A549 (cell line): ENCODE measurements at regions not wholly inside any gene's neighbourhood (a gene's known extent, or its start where the extent isn't known, plus 50 kb on each side); places are given as distances from the start of the nearest gene placed in this dataset.

Source experiments
- ATAC-seq, 2 experiments: fragments of 200-7000 bp in 1 of 2; fragments of >200 bp in 1 of 2; cut with Nextera tagmentation in 1 of 2; cut with Tn5 transposase in 1 of 2; 3 replicates each; pipeline versions ENCODE4 v1.8.0 to v1.9.1; 2018 to 2020; ENCODE audit warnings: mild to moderate bottlenecking in 1 of 2, moderate library complexity in 1 of 2
- CTCF ChIA-PET: fragments of 300-600 bp; sonication (Branson Sonifier 250); formaldehyde crosslinking; extraction: SDS; loops from one replicate; lab custom pipeline; 2021; ENCODE audit warnings: antibody characterized with exemption, inconsistent platforms; lab: Yijun Ruan, JAX
- POLR2A ChIA-PET: fragments of 350-600 bp; formaldehyde crosslinking; extraction: SDS; loops from one replicate; lab custom pipeline; 2021; ENCODE audit warnings: antibody characterized with exemption, inconsistent platforms; lab: Yijun Ruan, JAX
- DNase-seq, 2 experiments: peaks; one replicate each; pipeline versions ENCODE4 v3.0.0 to v3.0.0-alpha.2; 2011 to 2016; ENCODE audit warnings: low read depth in 1 of 2, low spot score in 1 of 2
- FAIRE-seq: peaks from 2 replicates; lab custom pipeline; 2011; peaks lifted over from hg19 to GRCh38; lab: Jason Lieb, UNC
- H3K27ac ChIP-seq, 2 experiments: fragments of >200 bp; sonication (Bioruptor Twin); formaldehyde crosslinking; 3 replicates each; pipeline ENCODE4 v1.5.1; 2016 to 2017
- H3K4me1 ChIP-seq: fragments of >200 bp; sonication (Bioruptor Twin); formaldehyde crosslinking; 3 replicates; pipeline ENCODE4 v1.6.1; 2016
- H3K4me2 ChIP-seq: fragments of >200 bp; sonication (Bioruptor Twin); formaldehyde crosslinking; 3 replicates; pipeline ENCODE4 v1.6.1; 2016
- H3K4me3 ChIP-seq: fragments of >200 bp; sonication (Bioruptor Twin); formaldehyde crosslinking; 3 replicates; pipeline ENCODE4 v1.5.1; 2016
- H3K9me3 ChIP-seq: fragments of >200 bp; sonication (Bioruptor Twin); formaldehyde crosslinking; 3 replicates; pipeline ENCODE4 v1.6.1; 2016
- CBX8 ChIP-seq: fragments of 200-600 bp; sonication (generic); IDR thresholded peaks from 2 replicates; pipeline ENCODE4 v1.6.1; 2016
- EHF ChIP-seq: fragments of 250-450 bp; sonication (Bioruptor Pico); IDR thresholded peaks from 2 replicates; pipeline ENCODE4 v1.5.0; 2020; ENCODE audit warnings: mild to moderate bottlenecking
- EHMT2 ChIP-seq: fragments of 200-600 bp; sonication (generic); IDR thresholded peaks from 2 replicates; pipeline ENCODE4 v1.6.1; 2016; ENCODE audit warnings: antibody characterized with exemption, low read depth, mild to moderate bottlenecking, moderate library complexity
- FOXS1 ChIP-seq: fragments of 250-450 bp; sonication (Bioruptor Pico); IDR thresholded peaks from 2 replicates; pipeline ENCODE4 v1.5.0; 2020; ENCODE audit warnings: mild to moderate bottlenecking, moderate library complexity
- HEYL ChIP-seq: fragments of 250-450 bp; sonication (Bioruptor Pico); IDR thresholded peaks from 2 replicates; pipeline ENCODE4 v1.8.0; 2021; ENCODE audit warnings: mild to moderate bottlenecking, moderate library complexity
- HOXB13 ChIP-seq: fragments of 250-450 bp; sonication (Bioruptor Pico); IDR thresholded peaks from 2 replicates; pipeline ENCODE4 v1.5.0; 2020; ENCODE audit warnings: low read depth, mild to moderate bottlenecking, moderate library complexity
- HOXB5 ChIP-seq: fragments of 250-450 bp; sonication (Bioruptor Pico); IDR thresholded peaks from 2 replicates; pipeline ENCODE4 v1.5.0; 2020; ENCODE audit warnings: mild to moderate bottlenecking, moderate library complexity
- JUNB ChIP-seq: fragments of >200 bp; sonication (Bioruptor Twin); formaldehyde crosslinking; IDR thresholded peaks from 2 replicates; pipeline ENCODE4 v1.6.1; 2016
- KDM5A ChIP-seq: fragments of 200-600 bp; sonication (generic); IDR thresholded peaks from 2 replicates; pipeline ENCODE4 v1.6.1; 2016; ENCODE audit warnings: antibody characterized with exemption, mild to moderate bottlenecking
- MAZ ChIP-seq: fragments of 150-350 bp; IDR thresholded peaks from 2 replicates; pipeline ENCODE4 v1.6.1; 2014; ENCODE audit warnings: antibody characterized with exemption, low read depth, low read length, borderline replicate concordance
- NR3C1 ChIP-seq: fragments of >200 bp; sonication (Bioruptor Twin); formaldehyde crosslinking; IDR thresholded peaks from 3 replicates; pipeline ENCODE4 v1.6.1; 2017
- PHF8 ChIP-seq: fragments of 200-600 bp; sonication (generic); IDR thresholded peaks from 2 replicates; pipeline ENCODE4 v1.6.1; 2016; ENCODE audit warnings: low read depth, mild to moderate bottlenecking, antibody characterized with exemption, moderate library complexity, borderline replicate concordance
- POLR2A ChIP-seq: IDR thresholded peaks from 2 replicates; pipeline ENCODE4 v1.6.1; 2012; ENCODE audit warnings: mild to moderate bottlenecking, low read length
- POLR2AphosphoS2 ChIP-seq: conservative IDR thresholded peaks from 2 replicates; pipeline ENCODE4 v1.6.1; 2012; ENCODE audit warnings: low read length, improper control_type of control experiment, inconsistent platforms
- RCOR1 ChIP-seq: fragments of 150-350 bp; IDR thresholded peaks from 2 replicates; pipeline ENCODE4 v1.6.1; 2014; ENCODE audit warnings: antibody characterized with exemption, low read length, low read depth
- RFX5 ChIP-seq: fragments of 450-650 bp; IDR thresholded peaks from 2 replicates; pipeline ENCODE4 v1.7.1; 2014; ENCODE audit warnings: antibody characterized with exemption, mild to moderate bottlenecking, moderate library complexity
- SMC3 ChIP-seq: fragments of >200 bp; sonication (Bioruptor Twin); formaldehyde crosslinking; IDR thresholded peaks from 3 replicates; pipeline ENCODE4 v1.6.1; 2018; ENCODE audit warnings: inconsistent platforms
- TFCP2L1 ChIP-seq: fragments of 250-450 bp; sonication (Bioruptor Pico); IDR thresholded peaks from 2 replicates; pipeline ENCODE4 v1.5.0; 2021; ENCODE audit warnings: mild to moderate bottlenecking
- TP53 ChIP-seq: fragments of 250-450 bp; sonication (Bioruptor Pico); IDR thresholded peaks from 2 replicates; pipeline ENCODE4 v1.5.0; 2021; ENCODE audit warnings: mild to moderate bottlenecking, moderate library complexity
- ZC3H11A ChIP-seq: fragments of 450-650 bp; IDR thresholded peaks from 2 replicates; pipeline ENCODE4 v1.6.1; 2014; ENCODE audit warnings: antibody characterized with exemption, mild to moderate bottlenecking
- ZFP36 ChIP-seq: fragments of 450-650 bp; IDR thresholded peaks from 2 replicates; pipeline ENCODE4 v1.6.1; 2014; ENCODE audit warnings: borderline replicate concordance; ENCODE audit not compliant: partially characterized antibody
- ZNF302 ChIP-seq: fragments of 250-450 bp; sonication (Bioruptor Pico); IDR thresholded peaks from 2 replicates; pipeline ENCODE4 v1.9.0; 2021; ENCODE audit warnings: inconsistent platforms, mild to moderate bottlenecking, moderate library complexity
- ZSCAN20 ChIP-seq: fragments of 250-450 bp; sonication (Bioruptor Pico); IDR thresholded peaks from 2 replicates; pipeline ENCODE4 v1.8.0; 2022; ENCODE audit warnings: mild to moderate bottlenecking, moderate library complexity
- WGBS: methylation state at CpG from one replicate; pipeline ENCODE4 v1.1.6; 2017; ENCODE audit errors: missing lambda C conversion rate; 5-methylcytosine and 5-hydroxymethylcytosine counted together
- TF ChIP-seq, protein P1 (sequence below): fragments of 150-350 bp; IDR thresholded peaks from 2 replicates; pipeline ENCODE4 v1.6.1; 2014; ENCODE audit warnings: low read depth, mild to moderate bottlenecking, low read length
- TF ChIP-seq, protein P2 (sequence below): fragments of >200 bp; sonication (Bioruptor Twin); formaldehyde crosslinking; IDR thresholded peaks from 2 replicates; pipeline ENCODE4 v1.6.1; 2016

GRCh38 chr11:112652786-112653390 is 308.3 kb upstream of the NCAM1 start:
- DNase-seq = no peak
- CTCF ChIA-PET = no interaction called here
- no peak for ATAC-seq

DNA sequence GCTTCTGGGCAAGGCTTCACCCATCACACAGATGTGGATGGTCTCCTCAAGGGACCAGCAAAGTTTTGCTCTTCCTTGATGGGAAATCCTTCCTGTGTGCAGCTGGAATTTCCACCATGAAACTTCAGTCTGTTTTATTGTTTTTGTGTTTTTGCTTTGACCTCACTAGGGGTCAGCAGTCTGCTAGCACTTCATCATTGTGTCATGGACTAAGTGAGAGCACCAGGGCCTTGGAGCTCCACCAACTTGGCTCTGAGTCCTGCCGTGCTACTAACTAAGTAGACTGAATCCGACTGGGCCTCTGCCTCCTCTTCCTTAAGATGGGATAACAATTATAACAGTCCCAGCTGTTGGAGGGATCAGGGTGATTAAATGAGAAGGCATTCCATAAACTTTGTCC is 305.8 kb upstream of the NCAM1 start:
- no peak overlapping the region for H3K4me2 ChIP-seq
- POLR2A ChIA-PET = no interaction called here
- no peak overlapping the region for H3K4me3 ChIP-seq
- no peaks in the 10 kb centered on the region for H3K4me1 ChIP-seq
- no peaks in the 10 kb centered on the region for H3K9me3 ChIP-seq
- no peak for FAIRE-seq
- no peak overlapping the region for H3K27ac ChIP-seq
- no peak for ATAC-seq
- 37% methylated on average over 2 of the region's 2 CpGs for WGBS
- DNase-seq = no peak
- TF ChIP-seq, protein P1, sequence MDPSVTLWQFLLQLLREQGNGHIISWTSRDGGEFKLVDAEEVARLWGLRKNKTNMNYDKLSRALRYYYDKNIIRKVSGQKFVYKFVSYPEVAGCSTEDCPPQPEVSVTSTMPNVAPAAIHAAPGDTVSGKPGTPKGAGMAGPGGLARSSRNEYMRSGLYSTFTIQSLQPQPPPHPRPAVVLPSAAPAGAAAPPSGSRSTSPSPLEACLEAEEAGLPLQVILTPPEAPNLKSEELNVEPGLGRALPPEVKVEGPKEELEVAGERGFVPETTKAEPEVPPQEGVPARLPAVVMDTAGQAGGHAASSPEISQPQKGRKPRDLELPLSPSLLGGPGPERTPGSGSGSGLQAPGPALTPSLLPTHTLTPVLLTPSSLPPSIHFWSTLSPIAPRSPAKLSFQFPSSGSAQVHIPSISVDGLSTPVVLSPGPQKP = no peak
- no peak for TF ChIP-seq RFX5
- no peak for TF ChIP-seq RCOR1
- TF ChIP-seq KDM5A = no peak
- TF ChIP-seq HOXB5 (CRISPR knock-in tag) = no peak
- no peak for TF ChIP-seq TP53 (CRISPR knock-in tag)
- TF ChIP-seq EHMT2 = no peak
- no peak for TF ChIP-seq ZFP36
- TF ChIP-seq TFCP2L1 (CRISPR knock-in tag) = no peak
- CTCF ChIA-PET = no interaction called here

More at GRCh38 chr11:112652786-112653390, 308.3 kb upstream of the NCAM1 start:
- H3K4me2 ChIP-seq = no peak overlapping the region
- no peak for TF ChIP-seq HOXB13
- no peak for TF ChIP-seq CBX8
- TF ChIP-seq, all 56 proteins: peak for 0
- no peaks in the 10 kb centered on the region for H3K9me3 ChIP-seq
- 44% methylated on average over 3 of the region's 3 CpGs for WGBS
- H3K27ac ChIP-seq = no peak overlapping the region
- no peak for FAIRE-seq
- POLR2A ChIA-PET = no interaction called here
- no peak overlapping the region for H3K4me3 ChIP-seq
- H3K4me1 ChIP-seq = no peaks in the 10 kb centered on the region

- POLR2A ChIA-PET = no interaction called here
- TF ChIP-seq ZFP36 (no peak), NR3C1 (no peak), SMC3 (no peak), RCOR1 (no peak), HOXB5 (CRISPR knock-in tag) (no peak), RFX5 (no peak), MAZ (no peak), ZNF302 (CRISPR knock-in tag) (no peak), POLR2A (no peak), ZC3H11A (no peak), ZSCAN20 (CRISPR knock-in tag) (no peak), EHF (CRISPR knock-in tag) (no peak), FOXS1 (no peak), HEYL (CRISPR knock-in tag) (no peak), JUNB (no peak), PHF8 (no peak), POLR2AphosphoS2 (no peak)
- TF ChIP-seq, protein P1 = no peak
- TF ChIP-seq, protein P2, sequence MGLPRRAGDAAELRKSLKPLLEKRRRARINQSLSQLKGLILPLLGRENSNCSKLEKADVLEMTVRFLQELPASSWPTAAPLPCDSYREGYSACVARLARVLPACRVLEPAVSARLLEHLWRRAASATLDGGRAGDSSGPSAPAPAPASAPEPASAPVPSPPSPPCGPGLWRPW = no peak
- Histone ChIP-seq H3K9me3 (no peaks in the 10 kb centered on the region), H3K27ac (no peak overlapping the region), H3K4me3 (no peak overlapping the region), H3K4me1 (no peaks in the 10 kb centered on the region), H3K4me2 (no peak overlapping the region)
- no peak for ATAC-seq
- WGBS = 11% methylated on average over 5 of the region's 6 CpGs
- DNase-seq = no peak
- CTCF ChIA-PET = no interaction called here
- no peak for FAIRE-seq
Measured at GRCh38 chr11:112656772-112657428, 304.3 kb upstream of the NCAM1 start.
